ENCODE measurements at regions not wholly inside any gene's neighbourhood (a gene's known extent, or its start where the extent isn't known, plus 50 kb on each side); places are given as distances from the start of the nearest gene placed in this dataset.
"Not testable (repeated sequence)": the region's sequence is repeated elsewhere in the genome, so short reads cannot be mapped to it uniquely, and the experiment has no call there.

DNA sequence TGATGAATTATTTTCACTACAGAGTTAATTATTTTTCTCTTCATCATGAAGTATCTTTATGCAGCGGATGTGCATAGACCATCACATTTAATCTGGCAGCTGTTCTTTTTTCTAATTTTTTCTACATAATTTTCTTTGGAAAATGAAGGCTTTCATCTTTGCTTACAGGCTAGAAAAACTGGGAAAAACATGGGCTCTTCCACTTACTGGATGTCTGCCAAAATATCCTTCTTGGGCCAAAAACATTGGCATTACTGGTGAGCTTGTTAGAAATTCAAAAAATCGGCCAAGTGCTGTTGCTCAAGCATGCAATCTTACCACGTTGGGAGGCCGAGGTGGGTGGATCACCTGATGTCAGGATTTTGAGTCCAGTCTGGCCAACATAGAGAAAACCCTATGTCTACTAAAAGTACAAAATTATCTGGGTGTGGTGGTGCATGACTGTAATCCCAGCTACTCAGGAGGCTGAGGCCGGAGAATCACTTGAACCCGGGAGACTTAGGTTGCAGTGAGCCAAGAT lies 176.8 kb downstream of the ZNF737 start:
- no peak for DNase-seq (ENCODE audit: low read depth)

DNA sequence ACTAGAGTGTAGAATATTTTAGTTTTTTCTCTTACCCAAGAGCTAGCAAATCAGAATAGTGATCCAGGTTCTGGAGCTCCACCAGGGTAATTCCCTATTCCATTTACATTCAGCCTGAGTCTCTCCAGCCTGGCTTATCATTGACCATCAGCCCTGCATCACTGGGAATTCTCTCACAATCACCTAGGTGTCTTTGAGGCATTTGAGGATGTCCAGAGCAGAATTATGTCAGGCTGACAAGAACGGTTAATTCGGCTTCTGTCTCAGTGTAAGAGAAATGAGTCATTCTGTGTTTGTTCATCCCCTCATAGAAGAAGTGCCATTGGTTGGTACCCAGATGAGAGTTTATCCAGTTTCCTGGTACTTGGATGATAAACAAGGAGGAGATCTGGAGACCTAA lies 180.5 kb downstream of the ZNF737 start:
- no peak for DNase-seq (ENCODE audit: low read depth)

DNA sequence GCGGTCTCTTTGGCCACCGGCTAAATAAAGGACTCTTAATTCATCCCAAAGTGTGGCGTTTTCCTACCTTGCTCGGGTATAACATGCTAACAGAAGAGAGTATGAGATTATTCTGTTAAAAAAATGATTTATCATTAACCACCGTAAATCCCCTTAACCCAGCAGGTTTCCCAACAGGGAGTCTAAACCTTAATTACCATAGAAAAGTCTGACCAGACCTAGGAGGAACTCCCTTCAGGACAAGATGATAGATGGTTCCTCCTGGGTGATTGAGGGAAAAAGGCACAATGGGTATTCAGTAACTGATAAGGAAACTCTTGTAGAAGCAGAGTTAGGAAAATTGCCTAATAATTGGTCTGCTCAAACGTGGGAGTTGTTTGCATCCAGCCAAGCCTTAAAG lies 193.7 kb downstream of the ZNF737 start:
- no peak for DNase-seq (ENCODE audit: low read depth)

DNA sequence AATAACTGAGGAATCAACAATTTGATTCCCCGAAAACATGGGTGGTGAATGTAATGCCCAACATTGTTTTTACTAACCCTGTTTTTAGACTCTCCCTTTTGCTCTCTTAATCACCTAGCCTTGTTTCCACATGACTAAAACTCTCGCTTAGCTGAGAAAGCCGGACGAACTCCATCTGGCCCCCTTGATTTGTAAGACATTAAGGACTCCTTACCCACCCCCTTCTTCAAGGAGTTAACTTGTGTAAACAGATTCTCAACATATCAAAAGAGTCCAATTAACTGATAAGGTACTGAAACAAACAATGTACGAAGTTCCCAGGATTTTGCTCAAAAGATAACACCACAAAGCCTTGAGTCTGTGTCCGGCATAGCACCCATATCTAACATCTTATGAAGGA lies 194.3 kb downstream of the ZNF737 start:
- not testable (repeated sequence) for DNase-seq (ENCODE audit: low read depth)

DNA sequence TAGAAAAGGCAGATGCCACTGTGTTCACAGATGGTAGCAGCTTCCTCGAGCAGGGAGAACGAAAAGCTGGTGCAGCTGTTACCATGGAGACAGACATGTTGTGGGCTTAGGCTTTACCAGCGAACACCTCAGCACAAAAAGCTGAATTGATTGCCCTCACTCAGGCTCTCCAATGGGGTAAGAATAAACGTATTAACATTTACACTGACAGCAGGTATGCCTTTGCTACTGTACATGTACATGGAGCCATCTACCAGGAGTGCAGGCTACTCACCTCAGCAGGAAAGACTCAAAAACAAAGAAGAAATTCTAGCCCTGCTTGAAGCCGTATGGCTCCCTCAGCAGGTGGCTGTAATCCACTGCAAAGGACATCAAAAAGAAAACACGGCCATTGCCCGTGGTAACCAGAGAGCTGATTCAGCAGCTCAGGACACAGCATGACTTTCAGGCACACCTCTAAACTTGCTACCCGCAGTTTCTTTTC lies 197.7 kb downstream of the ZNF737 start:
- DNase-seq (ENCODE audit: low read depth), result no peak

DNA sequence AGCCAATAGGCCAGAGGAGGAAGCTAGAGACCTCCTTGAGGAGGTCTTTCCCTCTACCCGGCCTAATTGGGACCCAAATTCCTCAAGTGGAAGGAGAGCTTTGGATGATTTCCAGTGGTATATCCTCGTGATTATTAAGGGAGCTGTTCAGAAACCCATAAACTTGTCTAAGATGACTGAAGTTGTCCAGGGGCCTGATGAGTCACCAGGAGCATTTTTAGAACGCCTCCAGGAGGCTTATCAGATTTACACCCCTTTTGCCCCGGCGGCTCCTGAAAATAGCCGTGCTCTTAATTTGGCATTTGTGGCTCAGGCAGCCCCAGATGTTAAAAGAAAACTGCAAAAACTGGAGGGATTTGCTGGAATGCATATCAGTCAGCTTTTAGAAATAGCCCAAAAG lies 198.1 kb downstream of the ZNF486 start:
- no peak for DNase-seq (ENCODE audit: low read depth)

DNA sequence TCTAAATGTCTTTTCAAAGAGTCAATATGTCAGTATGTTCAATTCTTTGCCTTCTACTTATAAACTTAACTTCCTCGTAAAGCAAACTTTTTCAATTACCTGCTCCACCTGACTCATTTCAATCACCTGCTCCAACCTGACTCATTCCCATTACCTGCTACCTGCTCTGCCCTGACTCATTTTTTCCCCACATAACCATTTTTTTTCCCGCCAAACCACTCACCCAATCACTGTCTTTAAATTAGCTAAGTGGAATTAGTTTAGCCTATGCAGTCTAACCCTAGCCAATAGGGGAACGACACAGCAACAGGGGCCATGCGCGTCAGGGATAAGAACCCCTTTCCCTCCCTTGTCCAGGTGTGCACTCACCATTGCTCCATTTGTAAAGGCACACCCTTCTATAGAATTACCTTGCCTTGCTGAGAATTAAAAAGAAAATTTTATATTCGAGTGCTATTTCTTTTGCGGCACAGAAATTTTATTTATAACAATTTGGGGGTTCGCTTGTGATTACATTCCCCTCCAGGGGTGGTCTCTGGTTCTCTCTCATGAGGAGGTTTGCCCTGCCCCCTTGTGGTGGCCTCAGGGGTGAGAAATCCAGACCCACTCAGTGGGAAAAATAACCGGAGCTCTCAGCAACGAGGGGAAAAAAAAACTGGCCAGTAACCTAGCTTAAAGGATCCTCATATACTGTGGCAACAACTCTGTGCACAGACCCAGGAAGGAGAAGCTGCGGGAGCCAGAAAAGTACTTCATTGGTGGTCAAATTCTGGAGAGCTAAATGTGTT lies 193.1 kb downstream of the ZNF486 start:
- DNase-seq (ENCODE audit: low read depth), result no peak

DNA sequence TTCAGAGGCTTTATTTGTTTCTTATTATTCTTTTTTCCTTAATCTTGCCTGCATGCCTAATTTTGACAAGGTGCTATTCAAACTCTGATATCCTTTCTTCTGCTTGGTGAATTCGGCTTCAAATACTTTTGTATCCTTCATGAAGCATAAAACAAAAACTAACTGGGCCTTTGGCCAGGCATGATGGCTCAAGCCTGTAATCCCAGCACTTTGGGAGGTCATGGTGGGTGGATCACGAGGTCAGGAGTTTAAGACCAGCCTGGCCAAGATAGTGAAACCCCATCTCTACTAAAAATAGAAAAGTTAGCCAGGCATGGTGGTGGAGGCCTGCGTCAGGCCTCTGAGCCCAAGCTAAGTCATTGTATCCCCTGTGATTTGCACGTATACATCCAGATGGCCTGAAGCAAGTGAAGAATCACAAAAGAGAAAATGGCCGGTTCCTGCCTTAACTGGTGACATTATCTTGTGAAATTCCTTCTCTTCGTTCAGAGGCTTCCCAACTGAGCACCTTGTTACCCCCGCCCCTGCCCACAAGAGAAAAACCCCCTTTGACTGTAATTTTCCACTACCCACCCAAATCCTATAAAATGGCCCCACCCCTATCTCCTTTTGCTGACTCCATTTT lies 191.9 kb downstream of the ZNF486 start:
- not testable (repeated sequence) for DNase-seq (ENCODE audit: low read depth)

DNA sequence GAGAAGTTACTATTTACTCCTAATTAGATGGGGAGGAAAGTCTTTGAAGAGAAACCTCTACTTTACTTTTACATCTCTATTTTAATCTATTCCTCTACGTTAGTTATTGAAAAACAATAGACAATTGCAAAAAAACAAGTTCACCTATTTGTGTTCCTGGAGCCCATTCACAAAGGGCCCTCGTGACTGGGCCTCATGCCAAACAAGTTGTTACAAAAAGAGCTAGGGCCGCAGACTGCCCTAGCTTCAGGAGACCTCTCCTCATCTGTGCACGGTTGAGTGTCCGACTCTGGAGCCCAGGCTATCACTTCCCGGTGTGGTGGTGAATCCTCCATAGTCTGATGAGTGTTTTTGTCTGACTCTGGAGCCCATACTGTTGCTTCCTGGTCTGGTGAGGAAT lies 190.9 kb downstream of the ZNF486 start:
- no peak for DNase-seq (ENCODE audit: low read depth)

DNA sequence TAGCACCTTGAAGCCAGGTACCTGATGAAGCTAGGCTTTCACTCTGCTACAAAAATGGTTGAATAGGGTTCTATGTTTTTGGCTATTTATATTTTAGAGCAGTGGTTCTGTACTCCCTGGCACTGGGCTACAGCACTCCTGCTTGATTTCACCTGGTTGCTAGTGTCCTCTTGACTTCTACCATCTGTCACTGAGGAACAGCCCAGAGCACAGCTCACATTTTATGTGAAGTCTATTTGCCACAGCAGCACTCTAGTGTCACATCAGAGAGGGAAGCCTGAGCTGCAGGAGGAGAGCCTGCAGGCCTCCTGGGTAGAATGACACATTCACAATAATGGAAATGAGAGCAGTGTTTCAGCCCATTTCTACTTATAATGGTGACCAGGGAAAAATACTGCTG lies 184.2 kb downstream of the ZNF486 start:
- no peak for DNase-seq (ENCODE audit: low read depth)

DNA sequence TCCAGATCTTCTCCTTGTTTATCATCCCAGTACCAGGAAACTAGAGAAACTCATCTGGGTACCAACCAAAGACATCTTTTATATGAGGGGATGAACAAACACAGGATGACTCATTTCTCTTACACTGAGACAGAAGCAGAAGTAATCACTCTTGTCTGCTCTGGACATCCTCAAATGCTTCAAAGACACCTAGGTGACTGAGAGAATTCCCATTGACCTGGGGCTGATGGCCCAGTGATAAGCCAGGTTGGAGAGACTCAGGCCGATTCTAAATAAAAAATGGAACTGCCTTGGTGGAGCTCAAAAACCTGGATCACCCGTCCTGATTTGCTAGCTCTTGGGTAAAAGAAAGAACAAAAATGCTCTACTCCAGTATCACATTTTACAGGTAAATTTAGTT lies 182.2 kb downstream of the ZNF486 start:
- DNase-seq (ENCODE audit: low read depth), result no peak

DNA sequence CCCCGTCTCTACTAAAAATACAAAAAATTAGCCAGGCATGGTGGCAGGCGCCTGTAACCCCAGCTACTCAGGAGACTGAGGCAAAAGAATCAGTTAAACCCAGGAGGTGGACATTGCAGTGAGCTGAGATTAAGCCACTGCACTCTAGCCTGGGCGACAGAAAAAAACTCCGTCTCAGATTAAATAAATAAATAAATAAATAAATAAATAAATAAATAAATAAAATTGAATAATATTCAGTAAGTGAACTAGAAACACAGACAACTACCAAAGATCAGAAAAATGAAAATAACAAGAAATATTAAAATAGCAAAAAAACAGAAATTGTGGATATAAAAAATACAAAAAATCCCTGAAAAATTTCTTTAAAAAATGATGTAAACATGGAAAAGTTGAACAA lies 172.4 kb downstream of the ZNF486 start:
- no peak for DNase-seq (ENCODE audit: low read depth)

DNA sequence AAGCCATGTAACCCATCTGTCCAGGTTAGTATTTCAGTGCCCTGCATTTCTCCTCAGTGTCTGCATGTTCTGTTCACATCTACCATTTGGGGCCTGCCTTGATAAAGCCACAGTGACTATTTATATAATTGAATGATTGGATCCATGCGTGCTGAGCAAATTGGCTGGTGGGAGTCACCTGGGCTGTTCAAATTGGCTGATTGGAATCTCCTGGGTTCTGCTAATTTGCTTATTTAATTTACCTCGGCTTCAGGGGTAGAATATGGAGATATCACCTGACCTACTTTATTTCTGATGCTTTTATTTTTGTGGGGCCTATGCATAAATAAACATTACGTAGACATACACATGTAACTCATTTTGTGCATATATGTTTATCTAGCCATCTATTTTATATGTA lies 167.7 kb downstream of the ZNF486 start:
- DNase-seq (ENCODE audit: low read depth), result no peak

DNA sequence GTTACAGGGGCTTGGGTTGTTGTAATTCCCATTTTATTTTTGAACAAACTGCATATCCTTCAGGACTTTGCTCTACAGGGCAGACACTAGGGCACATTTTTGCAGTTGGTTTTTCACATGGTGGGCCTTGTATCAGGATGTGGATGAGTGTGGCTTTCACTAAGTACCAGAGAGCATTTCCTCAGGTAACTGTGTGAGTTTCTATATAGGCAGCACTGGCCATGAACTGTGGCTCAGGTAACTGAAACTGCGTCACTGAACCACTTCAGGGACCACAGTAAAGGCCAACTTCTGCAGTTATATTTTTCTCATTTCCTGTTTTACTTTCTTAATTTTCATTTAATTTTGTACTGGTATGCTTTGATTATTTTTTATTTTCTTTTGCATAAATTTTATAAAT lies 166.5 kb downstream of the ZNF486 start:
- DNase-seq (ENCODE audit: low read depth), result no peak

DNA sequence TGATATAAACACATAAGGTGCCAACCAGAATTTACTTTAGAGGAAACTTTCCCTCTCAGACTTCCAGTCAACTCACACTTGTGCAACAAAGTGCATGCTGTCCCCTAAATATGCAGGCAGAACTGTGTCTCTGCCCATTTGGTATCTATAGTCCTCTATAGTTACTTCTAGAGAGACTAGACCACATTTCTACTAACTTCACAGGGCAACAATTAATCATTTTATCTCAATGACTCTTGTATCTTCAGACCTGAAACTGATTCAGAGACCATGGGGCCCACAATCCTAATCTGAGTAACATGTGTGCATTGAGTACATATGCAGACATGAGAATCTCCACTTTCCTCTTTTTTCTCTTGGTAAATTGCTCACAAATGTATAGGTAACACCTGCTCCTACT lies 158.1 kb downstream of the ZNF486 start:
- DNase-seq (ENCODE audit: low read depth), result no peak

DNA sequence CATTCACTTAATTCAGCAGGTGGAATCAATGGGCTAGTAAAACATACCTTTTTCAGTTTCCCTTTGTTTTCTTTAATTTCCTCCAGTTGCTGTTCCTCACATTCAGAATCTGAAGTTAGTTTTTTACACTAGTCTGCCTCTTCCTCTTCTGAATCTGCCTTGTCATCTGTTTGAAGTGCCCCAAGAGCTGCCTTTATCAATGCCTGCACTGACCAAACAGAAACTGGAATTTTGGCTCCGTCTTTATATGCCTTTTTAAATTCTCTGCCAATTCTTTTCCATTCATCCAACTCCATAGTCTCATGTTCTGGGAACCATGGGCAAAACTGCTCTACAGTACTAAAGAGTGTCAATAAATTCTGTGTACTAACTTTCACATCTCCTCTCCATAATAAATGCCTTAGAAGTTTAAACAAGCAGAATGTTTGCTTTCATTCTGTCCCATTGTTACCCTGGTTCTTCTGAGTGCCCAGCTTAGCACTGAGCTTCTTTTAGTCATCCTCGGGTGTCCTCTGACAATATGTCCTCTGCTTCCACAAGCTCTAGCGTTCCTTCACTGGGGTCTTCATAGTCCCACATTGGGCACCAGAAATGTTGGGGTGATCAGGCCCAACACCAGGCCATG lies 154.2 kb downstream of the ZNF486 start:
- no peak for DNase-seq (ENCODE audit: low read depth)

DNA sequence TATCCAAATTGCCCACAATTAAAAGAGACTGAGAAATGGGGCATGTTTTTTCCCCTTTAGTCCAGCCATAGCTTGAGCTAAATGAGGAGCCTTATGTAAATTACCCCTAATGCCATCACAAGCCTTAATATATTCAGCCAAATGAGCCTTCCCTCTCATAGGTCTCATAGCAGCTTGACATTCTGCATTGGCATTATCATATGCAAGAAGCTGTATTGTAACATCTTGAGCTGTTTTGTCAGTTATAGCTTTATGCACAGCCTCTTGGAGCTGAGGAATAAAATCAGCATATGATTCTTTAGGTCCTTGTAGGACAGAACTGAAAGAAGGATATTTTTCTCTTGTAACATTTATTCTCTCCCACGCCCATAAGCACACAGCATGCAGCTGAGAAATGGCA lies 153.2 kb downstream of the ZNF486 start:
- no peak for DNase-seq (ENCODE audit: low read depth)

DNA sequence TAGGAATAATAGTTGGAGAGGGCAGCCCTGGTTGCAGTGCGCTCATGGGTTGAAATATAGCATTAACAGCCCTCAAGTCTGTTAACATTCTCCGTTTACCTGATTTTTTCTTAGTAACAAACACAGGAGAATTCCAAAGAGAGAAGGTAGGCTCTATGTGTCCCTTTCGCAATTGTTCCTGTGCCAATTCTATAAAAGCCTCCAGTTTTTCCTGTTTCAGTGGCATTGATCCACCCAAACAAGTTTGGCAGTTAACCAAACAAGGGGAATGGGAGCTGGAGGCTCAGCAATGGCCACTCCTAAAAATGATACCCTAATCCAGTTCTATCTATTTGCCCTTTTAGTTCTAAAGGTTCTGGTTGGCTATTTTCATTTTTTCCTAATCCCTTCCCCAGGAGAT lies 151.6 kb downstream of the ZNF486 start:
- DNase-seq (ENCODE audit: low read depth), result no peak

DNA sequence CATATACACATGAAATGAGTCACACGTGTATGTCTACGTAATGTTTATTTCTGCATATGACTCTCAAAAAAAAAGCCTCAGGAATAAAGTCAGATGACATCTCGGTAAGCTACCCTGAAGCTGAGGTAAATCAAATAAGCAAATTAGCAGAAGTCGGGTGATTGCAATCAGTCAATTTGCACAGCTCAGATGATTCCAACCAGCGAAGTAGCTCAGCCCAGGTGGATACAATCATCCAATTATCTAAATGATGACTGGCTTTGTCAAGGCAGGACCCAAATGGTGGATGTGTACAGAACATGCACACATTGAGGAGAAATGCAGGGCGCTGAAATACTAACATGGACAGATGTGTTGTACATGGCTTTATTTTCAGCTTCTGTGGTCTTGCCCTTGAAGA lies 148.5 kb downstream of the ZNF486 start:
- no peak for DNase-seq (ENCODE audit: low read depth)

DNA sequence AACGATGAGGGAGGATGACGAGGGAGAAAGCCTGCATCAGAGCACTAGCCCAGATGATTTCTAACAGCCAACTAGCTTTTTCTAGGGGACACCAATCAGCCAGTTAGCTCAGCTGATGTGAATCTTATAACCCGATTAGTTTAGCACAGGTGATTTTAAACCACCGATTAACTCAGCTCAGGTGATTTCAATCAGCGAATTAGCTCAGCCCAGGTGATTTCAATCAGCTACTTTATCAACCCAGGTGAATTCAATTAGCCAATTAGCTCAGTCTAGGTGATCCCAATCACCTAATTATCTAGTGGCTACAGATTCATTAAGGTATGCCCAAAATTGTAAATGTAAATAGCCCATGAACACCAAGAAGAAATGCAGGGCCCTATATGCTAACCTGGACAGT lies 146.9 kb downstream of the ZNF486 start:
- DNase-seq (ENCODE audit: low read depth), result no peak

DNA sequence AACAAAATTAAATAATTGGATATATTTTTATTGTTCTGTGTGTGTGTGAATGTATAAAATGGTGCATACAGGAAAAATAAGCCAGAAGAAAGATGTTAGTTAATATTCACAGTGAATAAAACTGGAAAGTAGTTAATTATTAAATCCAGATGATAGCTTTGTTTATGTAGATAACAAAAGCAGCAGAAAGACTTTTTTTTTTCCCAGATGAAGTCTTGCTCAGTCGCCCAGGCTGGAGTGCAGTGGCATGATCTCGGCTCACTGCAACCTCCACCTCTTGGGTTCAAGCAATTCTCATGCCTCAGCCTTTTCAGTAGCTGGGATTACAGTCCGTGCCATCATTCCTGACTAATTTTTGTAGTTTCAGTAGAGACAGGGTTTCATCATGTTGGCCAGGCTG lies 140.1 kb downstream of the ZNF486 start:
- DNase-seq (ENCODE audit: low read depth), result no peak

DNA sequence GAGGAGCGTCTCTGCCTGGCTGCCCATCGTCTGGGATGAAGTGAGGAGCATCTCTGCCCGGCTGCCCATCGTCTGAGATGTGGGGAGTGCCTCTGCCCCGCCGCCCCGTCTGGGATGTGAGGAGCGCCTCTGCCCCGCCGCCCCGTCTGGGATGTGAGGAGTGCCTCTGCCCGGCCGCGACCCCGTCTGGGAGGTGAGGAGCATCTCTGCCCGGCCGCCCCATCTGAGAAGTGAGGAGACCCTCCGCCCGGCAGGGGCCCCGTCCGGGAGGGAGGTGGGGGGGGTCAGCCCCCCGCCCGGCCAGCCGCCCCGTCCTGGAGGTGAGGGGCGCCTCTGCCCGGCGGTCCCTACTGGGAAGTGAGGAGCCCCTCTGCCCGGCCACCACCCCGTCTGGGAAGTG lies 129.3 kb downstream of the ZNF486 start:
- not testable (repeated sequence) for DNase-seq (ENCODE audit: low read depth)

DNA sequence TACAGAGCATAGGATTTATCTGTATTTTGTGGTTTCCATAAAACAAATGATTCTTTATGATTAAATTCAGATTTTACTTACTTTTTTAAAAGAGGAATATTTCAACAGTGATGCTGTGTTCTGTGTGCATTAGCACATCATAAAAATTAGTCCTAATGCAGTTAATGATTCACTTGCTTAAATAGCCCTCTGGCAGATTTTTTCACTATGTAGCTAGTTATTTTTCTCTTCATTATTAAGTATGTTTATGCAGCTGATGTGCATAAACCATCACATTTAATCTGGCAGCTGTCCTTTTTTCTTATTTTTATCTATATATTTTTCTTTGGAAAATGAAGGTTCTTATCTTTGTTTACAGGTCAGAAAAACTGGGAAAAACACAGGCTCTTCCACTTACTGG lies 127.2 kb downstream of the ZNF486 start:
- no peak for DNase-seq (ENCODE audit: low read depth)

All from forelimb muscle (tissue), 1 donor.